ENCODE measurements at regions not wholly inside any gene's neighbourhood (a gene's known extent, or its start where the extent isn't known, plus 50 kb on each side); places are given as distances from the start of the nearest gene placed in this dataset.
"Not testable (repeated sequence)": the region's sequence is repeated elsewhere in the genome, so short reads cannot be mapped to it uniquely, and the experiment has no call there.

GRCh38 chr17:22091041-22091679, 398.8 kb downstream of the KCNJ18 start:
- not testable (repeated sequence) for TF ChIP-seq CTCF, POLR2A (IDR thresholded peaks at IDR 0.05)
